ENCODE measurements at regions not wholly inside any gene's neighbourhood (a gene's known extent, or its start where the extent isn't known, plus 50 kb on each side); places are given as distances from the start of the nearest gene placed in this dataset.
"Not testable (repeated sequence)": the region's sequence is repeated elsewhere in the genome, so short reads cannot be mapped to it uniquely, and the experiment has no call there.

DNA sequence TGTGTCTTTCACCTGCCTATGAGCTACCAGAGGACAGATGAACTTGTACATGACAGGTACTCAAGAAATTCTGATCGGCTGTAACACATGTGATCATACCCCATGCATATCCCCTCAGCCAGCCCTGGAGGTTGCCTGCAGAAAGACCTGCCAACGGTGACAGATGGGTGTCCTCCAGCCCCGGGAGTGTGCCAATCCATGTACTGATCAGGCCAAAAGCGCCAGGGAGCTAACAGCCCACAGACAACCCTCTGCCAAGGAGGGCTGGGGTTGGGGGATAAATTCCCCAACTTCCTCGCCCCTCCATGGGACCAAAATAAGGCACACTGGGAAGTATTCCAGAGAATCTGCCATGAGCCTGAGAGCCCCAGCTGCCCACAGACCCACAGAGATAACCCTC, 189.4 kb downstream of the CCT6B start:
- peak in 1 of 2 experiments; percentile 33 for DNase-seq

DNA sequence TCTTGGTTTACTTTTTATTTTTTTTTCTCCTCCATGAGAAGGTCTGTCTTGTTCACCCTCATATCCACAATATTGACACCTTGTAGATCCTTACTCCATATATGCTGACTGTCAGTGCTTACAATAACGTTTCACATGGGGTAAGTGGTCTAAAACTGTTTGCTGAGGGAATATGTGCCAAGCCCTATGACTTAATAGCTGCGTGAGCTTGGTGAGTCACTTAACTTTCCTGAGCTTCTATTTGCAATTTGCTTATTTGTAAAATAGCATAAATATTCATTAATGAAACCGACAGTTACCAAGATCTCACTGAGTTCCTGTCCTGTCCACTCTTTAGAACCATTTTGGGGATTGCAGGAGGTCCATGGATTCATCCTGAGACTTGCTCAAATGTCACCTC, 190.7 kb downstream of the CCT6B start:
- DNase-seq, result no peak

DNA sequence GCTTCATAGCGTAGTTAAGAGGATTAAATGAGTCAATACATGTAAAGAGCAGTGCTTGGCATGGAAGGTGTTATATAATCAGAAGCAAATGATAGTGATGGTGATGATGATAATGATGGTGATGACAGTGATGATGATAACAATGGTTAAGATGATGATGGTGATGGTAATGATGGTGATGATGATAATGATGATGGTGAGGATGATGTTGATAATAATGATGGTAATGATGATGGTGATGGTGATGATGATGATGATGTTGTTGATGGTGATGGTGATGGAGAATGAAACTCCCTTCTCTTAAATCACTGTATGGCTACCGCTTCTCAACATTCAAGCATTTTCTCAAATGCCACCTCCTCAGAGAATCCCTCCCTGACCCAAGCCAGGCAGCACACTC, 190.5 kb downstream of the TMEM132E start:
- no peak for DNase-seq

DNA sequence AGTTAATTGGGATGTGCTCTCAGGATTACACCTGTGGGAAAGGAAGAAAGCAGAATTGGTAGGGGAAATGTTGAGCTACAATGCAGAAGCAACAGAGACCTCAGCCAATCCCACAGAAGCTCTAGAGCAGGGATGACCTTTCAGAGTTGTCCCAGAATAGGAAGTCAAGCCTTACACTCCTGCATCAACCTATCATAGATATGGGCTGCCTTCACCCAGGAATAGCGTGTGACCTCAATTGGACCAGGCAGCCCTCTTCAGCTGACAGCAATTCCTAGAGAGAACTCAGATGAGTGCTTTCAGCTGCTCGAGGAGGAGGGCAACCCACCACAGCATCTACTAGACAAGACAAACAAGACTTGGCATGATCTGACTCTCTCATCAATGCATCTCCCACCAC, 189.7 kb downstream of the TMEM132E start:
- DNase-seq, result no peak

DNA sequence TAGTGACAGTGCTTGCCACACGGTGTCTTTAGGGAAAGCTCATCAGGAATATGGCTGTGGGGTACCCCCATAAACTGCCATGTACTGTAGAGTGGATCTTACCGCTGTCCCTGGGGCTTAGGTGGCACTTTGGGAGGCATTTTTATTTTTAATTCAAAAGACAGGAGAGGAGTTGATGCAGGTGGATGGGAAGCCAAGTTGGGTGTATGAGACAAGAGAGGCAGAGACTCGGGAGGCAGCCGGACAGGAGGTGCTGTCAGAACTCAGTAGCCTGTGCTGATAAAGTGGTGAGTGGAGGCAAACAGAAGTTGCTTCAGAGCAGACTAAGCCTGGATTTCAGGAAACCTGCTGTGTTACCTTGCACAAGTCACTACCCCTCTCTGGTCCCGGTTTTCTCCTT, 185.9 kb downstream of the TMEM132E start:
- DNase-seq, result no peak

DNA sequence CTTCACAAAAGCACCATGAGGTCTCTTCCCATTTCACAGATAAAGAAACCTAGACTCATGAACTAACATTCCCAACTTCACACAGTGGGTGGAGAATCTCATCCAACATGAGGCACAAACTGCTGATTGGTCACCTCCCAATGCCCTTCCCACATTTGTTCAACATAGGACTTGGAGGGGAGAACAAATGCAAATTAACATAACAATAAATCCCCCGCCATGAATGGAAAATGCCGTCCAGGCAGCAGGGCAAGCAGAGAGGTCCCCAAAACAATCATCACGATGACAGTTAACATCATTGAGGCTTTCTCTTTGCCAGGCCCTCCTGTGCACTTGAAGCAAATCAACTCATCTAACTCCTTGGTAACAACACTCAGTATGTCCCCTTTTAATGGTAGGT, 185.3 kb downstream of the TMEM132E start:
- DNase-seq, result no peak

DNA sequence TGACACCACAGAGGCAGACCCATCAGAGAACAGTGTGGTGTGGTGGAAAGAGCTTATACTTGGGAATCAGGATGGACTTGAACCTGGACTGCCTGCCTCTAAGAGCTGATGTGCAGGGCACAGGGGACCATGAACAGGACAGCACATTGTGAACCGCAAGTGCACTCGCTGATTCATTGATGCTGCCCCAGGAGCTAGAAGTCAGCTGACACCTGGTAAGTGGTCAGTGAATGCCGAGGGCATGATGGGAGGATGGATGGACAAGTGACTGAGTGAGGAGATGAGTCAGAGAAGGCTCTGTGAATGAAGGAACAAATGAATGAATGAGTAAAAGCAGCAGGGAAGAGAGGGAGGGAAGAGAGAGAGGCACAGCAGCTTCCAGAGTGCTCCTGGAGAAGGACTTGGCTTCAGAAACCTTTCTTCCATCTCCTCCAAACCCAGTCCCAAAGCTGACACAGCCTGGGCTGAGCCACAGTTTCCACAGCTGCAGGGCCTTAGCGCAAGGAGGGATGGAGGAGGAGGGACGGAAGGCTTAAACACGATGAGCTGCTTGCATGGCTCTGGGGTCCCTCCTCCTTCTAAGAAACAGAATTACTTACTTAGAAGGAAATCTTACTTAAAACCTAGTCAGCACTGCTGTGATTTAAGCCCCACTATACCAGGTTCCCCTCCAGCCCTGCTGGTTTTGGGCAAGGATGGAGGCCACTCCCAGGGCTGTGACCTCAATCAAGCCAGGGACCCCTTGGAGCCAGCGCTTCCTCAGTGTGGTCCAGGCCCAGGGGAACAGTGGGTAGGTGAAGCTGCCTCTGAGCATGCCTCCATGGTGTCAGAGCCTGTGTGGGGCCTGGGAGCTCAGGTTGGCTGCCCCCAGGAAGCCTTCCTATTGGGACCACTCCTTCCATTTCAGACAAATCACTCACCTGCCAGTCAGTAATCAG, 184.6 kb downstream of the TMEM132E start:
- DNase-seq, result no peak

DNA sequence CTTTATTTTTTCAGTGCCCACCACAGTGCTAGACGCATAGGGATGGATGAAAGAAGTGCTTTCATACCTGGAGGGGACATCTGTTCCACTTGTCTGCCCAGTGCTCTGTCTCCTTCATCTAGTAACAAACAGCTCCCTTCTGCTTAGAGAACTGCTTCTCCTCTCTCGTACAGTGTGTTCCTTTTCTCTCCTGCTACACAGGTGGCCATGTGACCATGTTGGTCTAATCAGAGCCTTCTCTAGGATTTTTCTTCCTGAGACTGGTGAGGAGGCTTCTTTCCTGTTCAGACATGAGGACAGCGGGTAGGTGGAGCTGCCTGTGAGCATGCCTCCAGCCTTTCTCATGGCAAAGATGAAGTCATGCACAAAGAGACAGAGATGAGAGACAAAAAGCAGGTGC, 182.7 kb downstream of the TMEM132E start:
- no peak for DNase-seq

DNA sequence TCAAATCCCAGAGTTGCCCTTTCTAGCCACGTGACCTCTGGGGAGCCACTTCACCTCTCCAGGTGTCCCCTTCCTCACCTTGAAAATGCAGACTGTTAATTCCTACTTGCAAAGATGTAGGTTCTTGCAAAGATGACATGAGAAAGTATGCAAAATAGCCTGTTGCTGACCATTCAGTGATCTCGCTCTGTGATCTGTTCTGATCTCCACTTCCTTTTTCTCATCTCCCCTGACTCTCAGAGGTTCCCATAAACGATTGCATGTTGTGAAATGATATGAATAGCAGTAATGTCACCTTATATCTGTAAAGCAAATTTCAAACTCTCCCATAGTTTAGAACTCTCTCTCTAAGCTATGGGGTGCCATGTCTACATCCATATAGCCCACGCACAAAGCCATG, 182.3 kb downstream of the TMEM132E start:
- DNase-seq, result no peak

DNA sequence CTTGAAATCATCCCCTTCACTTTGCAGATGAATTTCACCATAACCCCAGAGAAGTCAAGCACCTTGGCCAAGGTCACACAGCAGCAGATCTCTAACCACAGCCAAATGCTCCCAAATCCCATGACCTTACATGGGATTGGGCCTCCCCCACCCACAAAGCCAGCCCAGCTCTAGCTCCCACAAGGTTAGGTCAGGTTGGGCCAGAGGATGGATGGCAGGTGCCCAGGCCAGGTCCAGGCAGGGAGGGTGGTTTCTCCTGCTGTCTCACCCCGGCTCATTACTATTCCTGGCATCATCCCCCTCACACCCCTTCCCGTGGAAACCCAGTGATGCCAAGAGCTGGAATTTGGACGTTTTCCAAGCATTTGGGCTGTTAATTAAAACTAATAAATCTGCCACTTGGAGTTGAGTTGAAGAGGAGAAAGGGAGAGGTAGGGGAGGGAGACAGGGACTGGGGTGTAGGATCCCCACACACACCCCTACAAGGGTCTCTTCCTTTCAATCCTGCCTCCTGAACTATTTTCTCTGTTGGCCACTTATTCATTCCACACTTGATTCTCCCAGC, 181.6 kb downstream of the TMEM132E start:
- peak; percentile 21 to 46 for DNase-seq

DNA sequence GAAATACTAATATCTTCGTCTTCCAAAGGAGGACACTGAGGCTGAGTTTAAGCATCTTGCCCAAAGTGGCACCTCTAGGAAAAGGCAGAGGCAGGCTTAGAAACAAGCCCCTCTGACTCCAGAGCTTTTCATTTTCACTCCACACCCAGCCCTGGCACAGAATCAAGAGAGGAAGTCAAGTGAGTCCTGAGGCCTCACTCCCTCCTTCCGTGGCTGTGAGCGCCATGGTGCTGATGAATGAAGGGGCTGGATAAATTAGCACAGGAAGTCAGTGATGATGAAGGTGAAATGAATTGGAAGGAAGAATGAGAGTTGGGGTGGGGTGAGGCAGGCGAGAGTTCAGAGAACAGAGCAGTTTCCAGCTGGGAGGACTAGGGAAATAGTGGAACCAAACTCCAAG, 179.3 kb downstream of the TMEM132E start:
- DNase-seq, result no peak

DNA sequence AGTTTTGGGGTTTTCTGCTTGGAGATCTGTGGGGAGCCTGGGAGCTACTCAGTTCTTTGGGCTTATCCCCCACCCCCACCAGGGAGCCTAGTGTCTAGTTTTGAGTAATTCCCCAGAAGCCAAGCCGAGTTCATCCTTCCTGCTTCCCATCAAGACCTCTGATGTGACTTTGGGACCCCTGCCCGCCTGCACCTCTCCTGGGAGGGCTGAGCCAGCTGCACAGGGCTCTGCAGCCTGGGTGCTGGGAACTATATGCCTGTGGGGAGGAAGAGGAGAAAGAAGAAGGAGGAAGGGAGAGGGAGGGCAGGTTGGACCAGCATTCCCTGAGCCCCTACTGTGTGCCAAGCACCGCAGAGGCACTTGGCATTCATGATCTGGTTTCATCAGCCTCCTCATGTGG, 178.9 kb downstream of the TMEM132E start:
- DNase-seq, result no peak

DNA sequence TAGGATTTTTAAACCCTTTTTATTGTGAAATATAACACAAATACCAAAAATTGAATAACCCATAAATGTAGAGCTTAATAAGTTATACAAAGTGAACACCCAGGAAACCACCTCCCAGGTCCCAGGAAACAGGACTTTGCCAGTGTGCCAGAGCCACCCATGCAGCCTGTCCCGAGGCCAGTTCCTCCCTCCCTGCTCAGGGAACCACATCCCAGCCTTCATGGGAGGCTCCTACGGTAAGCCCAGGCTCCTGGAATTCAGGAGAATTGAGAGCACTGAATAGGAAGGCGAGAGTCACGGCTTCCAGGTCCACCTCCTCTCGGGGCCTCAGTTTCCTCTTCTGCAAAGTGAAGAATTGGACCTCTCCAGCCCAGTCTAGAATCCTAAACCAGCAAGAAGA, 178.2 kb downstream of the TMEM132E start:
- DNase-seq, result no peak

DNA sequence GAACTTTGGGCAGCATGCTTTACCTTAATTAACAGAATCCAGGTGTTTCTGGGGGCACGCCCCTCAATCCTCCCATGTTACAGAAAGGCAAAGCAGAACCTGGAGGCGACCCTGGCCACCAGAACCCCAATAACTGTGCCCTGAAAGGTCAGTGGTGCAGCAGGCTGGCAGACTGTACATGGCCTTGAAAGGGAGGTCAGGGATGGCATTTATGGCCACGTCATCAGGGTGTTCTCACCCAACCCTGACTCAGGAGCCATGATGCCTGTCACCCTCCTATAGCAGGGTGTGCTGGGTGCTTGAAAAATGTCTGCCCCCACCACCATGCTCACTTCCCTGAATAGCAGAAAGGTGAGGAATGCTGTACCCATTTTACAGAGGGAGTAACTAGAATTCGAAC, 177.7 kb downstream of the TMEM132E start:
- DNase-seq, result no peak

DNA sequence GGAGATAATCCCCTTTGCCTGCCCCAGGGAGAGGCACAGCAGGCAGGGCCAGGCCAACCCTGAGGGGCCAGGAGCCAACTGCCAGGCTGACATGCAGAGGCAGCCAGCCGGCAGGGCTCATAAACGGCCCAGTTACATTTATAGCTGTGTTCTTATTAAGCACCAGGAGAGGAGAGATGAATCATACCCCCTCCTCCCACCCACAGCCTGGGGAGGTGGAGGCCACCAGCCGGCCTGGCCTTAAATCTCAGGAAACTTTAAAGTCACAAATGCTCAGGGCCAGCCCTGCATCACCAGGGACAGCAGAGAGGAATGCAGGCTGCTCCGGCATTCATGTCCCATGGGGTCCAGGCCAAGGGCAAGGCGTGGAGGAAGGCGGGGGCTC, 177.2 kb downstream of the TMEM132E start:
- DNase-seq, result no peak

DNA sequence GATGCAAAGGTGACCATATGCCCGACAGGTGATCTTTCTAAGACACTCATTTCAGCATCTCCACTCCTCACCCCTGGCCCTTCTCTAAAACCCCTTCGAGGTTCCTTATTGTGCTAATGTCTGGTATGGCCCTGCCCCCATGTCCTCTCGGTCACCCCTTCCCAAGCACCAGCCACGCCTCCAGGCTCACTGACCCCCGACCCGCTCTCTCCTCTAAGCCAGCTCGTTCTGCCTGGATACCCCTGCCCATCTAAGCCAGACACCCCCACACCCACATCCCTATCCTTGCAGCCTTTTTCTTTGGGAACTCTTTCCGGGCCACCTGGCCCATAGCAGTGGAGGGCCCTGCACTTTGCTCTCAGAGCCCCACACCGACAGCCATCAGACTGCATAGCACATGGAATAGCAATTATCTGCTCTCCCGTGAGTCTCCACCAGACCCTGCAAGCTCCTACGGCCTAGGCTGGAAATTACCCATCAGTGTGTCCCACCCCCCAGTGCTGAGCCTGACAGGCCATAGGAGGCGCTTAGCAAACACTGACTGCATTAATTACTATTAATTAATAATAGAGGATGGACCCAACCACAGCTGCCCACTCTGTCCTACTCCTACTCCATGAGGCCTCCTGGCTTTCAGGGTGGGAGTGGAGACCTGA, 176.7 kb downstream of the TMEM132E start:
- DNase-seq, result no peak

DNA sequence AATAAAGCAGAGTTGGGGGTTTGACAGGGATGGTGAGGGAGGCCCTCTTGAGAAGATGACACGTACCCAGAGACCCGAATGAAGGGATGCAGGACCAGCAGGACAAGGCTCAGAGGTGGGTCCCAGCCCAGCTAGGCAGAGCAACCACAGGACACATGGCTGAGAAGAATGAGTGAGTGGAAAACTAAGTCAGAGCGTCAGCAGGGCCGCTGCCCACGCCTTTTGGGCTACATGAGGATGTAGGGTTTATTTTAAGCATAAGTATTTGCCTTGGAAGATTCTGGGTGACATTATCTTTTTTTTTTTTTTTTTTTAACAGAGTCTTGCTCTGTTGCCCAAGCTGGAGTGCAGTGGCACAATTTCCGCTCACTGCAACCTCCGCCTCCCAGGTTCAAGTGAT, 176.0 kb downstream of the TMEM132E start:
- DNase-seq, result no peak

DNA sequence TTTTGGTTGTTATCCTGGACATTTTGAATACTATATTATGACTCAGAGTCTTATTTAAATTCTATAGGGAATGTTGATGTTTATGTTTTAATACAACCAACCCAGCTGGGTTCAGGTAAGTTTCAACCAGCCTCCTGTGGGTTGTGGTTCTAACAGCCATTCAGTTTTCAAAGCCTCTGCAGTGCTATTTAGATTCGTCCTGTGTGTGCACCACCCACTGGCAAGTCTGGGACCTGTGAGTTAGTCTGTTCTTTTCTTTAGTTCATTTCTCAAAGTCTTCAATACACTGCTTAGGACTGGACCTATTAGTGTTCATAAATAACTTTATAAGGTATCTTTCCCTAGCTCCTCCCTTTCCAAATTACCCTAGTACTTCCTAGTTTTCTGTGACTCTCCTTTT, 170.6 kb downstream of the TMEM132E start:
- DNase-seq, result no peak

DNA sequence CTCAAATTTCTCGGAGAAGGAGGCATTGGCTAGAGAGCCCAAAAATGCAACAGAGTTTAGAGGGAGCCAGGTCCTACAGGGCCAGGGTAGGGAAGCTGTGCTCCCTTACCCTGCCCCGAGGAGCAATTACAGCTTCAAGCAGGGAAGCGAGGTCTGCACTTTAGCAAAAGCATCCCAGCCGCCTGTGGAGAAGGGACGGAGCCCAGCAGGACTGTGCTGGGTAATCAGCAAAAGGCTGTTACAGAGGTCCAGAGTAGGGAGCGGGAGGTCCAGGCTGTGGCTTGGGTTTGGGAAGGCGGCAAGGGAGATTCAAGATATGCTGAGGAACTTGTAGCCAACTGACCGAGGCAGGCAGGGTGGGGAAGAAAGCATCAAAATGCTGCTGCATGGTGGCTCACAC, 162.6 kb downstream of the TMEM132E start:
- no peak for DNase-seq

DNA sequence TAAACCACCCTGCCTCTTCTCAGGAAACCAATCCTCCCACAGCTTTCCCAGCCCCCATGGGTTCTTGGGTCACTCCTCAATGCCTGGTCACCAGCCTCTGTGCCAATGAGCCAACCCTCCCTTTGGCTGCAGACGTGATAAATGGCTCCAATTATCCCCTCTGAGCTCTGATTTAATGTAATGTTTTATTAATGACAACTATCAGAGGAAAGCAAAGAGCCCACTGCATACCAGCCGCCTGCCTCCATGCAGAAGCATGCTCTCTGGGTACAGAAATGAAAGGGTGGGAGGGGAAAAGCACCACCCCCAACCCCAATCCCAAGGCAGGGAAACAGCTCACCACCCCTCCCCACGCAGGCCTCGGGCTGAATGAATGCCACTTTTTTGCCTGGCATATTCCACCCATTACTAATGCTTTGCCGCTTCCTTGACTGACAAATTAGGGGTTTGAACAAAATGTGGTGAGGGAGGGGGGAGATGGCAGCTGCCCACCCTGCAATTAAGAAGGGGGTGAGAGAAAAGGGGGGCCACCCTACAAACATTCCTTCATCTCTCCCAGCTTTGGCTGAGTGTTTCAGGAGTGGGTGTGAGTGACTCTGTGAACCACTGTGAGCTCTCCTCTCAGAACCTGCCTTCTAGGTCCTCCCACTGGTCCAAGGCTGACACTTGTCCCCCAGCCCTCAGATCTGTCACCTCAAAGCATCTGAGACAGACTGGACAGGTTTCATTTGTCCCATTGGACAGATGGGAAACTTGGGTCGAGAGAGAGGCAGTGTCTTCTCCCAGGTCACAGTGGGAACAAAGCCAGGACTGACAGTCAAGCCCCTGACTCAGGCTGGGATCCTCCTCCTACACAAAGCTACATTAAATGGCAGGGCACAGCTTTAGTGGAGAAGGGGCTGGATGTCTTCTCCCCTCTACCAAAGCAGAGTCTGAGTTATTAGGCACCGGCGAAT, 161.5 kb downstream of the TMEM132E start:
- no peak for DNase-seq

DNA sequence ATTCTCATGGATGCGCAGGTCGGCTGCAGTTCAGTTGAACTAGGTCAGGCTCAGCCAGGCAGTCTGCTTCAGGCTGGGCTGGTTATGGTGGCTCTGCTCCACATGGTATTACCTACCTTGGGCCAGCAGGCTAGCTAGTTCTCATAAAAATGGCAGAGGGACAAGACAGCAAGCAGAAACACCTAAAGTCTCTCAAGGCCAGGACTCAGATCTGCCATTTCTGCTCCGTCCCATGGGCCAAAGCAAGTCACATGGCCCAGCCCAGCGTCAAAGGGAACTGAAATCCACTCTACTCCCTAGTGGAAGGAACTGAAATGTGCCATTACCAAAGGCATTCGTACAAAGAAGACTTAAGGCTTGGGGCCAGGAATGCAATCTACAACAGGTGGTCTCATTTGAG, 160.0 kb downstream of the TMEM132E start:
- no peak for DNase-seq

DNA sequence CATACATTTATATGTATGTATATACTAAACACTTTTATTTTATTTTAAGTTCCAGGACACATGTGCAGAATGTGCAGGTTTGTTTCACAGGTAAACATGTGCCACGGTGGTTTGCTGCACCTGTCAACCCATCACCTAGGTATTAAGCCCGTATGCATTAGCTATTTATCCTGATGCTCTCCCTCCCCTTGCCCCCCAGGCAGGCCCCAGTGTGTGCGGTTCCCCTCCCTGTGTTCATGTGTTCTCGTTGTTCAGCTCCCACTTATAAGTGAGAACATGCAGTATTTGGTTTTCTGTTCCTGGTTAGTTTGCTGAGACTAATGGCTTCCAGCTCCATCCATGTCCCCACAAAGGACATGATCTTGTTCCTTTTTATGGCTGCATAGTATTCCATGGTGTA, 158.3 kb downstream of the TMEM132E start:
- DNase-seq, result not testable (repeated sequence)

DNA sequence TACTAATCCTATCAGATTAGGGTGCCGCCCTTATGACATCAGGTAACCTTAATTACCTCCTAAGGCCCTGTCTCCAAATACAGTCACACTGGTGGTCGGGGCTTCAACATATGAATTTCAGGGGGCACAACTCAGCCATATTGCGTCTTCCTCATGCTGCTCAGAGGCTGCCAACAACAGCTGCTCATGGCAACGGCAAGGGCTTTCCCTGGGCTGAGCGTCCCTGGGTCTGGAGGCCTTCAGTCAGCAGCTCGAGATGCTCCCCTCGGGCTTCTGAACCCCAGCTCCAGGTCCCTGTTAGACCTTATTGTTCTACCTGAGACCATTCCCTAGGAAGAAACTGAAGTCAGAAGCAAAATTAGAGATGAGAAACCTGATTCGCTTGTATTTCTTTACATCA, 157.2 kb downstream of the TMEM132E start:
- no peak for DNase-seq

Data from NCI-H446 (cell line).